ENCODE measurements at regions not wholly inside any gene's neighbourhood (a gene's known extent, or its start where the extent isn't known, plus 50 kb on each side); places are given as distances from the start of the nearest gene placed in this dataset.

- ATAC-seq = no peak
- TF ChIP-seq ZNF70 (CRISPR knock-in tag; IDR thresholded peaks at IDR 0.05) = no peak
- TF ChIP-seq TOX (CRISPR knock-in tag; IDR thresholded peaks at IDR 0.05; ENCODE audit: borderline replicate concordance) = no peak
- no peak for TF ChIP-seq CREB5 (CRISPR knock-in tag; IDR thresholded peaks at IDR 0.05; ENCODE audit: low read depth)
- no peak for TF ChIP-seq ISL1 (CRISPR knock-in tag; IDR thresholded peaks at IDR 0.05)
- no peak for TF ChIP-seq ZFP30 (CRISPR knock-in tag; IDR thresholded peaks at IDR 0.05)
- no peak for TF ChIP-seq ARNTL (CRISPR knock-in tag; IDR thresholded peaks at IDR 0.05; ENCODE audit: borderline replicate concordance, low read depth)
- no peak for TF ChIP-seq GLIS3 (CRISPR knock-in tag; IDR thresholded peaks at IDR 0.05)
- TF ChIP-seq SNAI2 (CRISPR knock-in tag; IDR thresholded peaks at IDR 0.05) = no peak
- TF ChIP-seq TSHZ2 (CRISPR knock-in tag; IDR thresholded peaks at IDR 0.05) = no peak
- TF ChIP-seq ZFP3 (CRISPR knock-in tag; IDR thresholded peaks at IDR 0.05) = no peak
- TF ChIP-seq ZNF8 (CRISPR knock-in tag; IDR thresholded peaks at IDR 0.05) = no peak
- no peak for TF ChIP-seq PPARA (CRISPR knock-in tag; IDR thresholded peaks at IDR 0.05; ENCODE audit: borderline replicate concordance)
- no peak for TF ChIP-seq RARB (CRISPR knock-in tag; IDR thresholded peaks at IDR 0.05)
- TF ChIP-seq ZC3H10 (CRISPR knock-in tag; IDR thresholded peaks at IDR 0.05) = no peak
- no peak for TF ChIP-seq CSRNP3 (CRISPR knock-in tag; IDR thresholded peaks at IDR 0.05)
- no peak for TF ChIP-seq BACH2 (CRISPR knock-in tag; IDR thresholded peaks at IDR 0.05; ENCODE audit: borderline replicate concordance)
- TF ChIP-seq TCF4 (CRISPR knock-in tag; IDR thresholded peaks at IDR 0.05; ENCODE audit: borderline replicate concordance) = no peak
- no peak for TF ChIP-seq ZNF565 (CRISPR knock-in tag; conservative IDR thresholded peaks at IDR 0.05; ENCODE audit: low read depth)
- TF ChIP-seq PATZ1 (CRISPR knock-in tag; IDR thresholded peaks at IDR 0.05; ENCODE audit: borderline replicate concordance) = no peak
- no peak for TF ChIP-seq OSR1 (CRISPR knock-in tag; IDR thresholded peaks at IDR 0.05)
Measured at GRCh38 chr18:76589316-76589715, 94.3 kb upstream of the ZNF516 start.

- TF ChIP-seq ZNF8 (CRISPR knock-in tag; IDR thresholded peaks at IDR 0.05) (no peak), GLIS3 (CRISPR knock-in tag; IDR thresholded peaks at IDR 0.05) (no peak), TCF4 (CRISPR knock-in tag; IDR thresholded peaks at IDR 0.05; ENCODE audit: borderline replicate concordance) (no peak), ZNF70 (CRISPR knock-in tag; IDR thresholded peaks at IDR 0.05) (no peak), CREB5 (CRISPR knock-in tag; IDR thresholded peaks at IDR 0.05; ENCODE audit: low read depth) (no peak), PPARA (CRISPR knock-in tag; IDR thresholded peaks at IDR 0.05; ENCODE audit: borderline replicate concordance) (no peak), RARB (CRISPR knock-in tag; IDR thresholded peaks at IDR 0.05) (no peak), ZC3H10 (CRISPR knock-in tag; IDR thresholded peaks at IDR 0.05) (no peak)
- no peak for ATAC-seq
Measured at GRCh38 chr18:76588601-76589226, 93.7 kb upstream of the ZNF516 start.

- no peak for ATAC-seq
- no peak for TF ChIP-seq TCF4 (CRISPR knock-in tag; IDR thresholded peaks at IDR 0.05; ENCODE audit: borderline replicate concordance)
- no peak for TF ChIP-seq PPARA (CRISPR knock-in tag; IDR thresholded peaks at IDR 0.05; ENCODE audit: borderline replicate concordance)
- no peak for TF ChIP-seq OSR1 (CRISPR knock-in tag; IDR thresholded peaks at IDR 0.05)
- TF ChIP-seq PATZ1 (CRISPR knock-in tag; IDR thresholded peaks at IDR 0.05; ENCODE audit: borderline replicate concordance) = no peak
- no peak for TF ChIP-seq ZFP3 (CRISPR knock-in tag; IDR thresholded peaks at IDR 0.05)
- no peak for TF ChIP-seq ZFP30 (CRISPR knock-in tag; IDR thresholded peaks at IDR 0.05)
- TF ChIP-seq SNAI2 (CRISPR knock-in tag; IDR thresholded peaks at IDR 0.05) = no peak
- TF ChIP-seq ARNTL (CRISPR knock-in tag; IDR thresholded peaks at IDR 0.05; ENCODE audit: borderline replicate concordance, low read depth) = no peak
- no peak for TF ChIP-seq CREB5 (CRISPR knock-in tag; IDR thresholded peaks at IDR 0.05; ENCODE audit: low read depth)
- no peak for TF ChIP-seq TSHZ2 (CRISPR knock-in tag; IDR thresholded peaks at IDR 0.05)
- TF ChIP-seq ZC3H10 (CRISPR knock-in tag; IDR thresholded peaks at IDR 0.05) = no peak
Measured at GRCh38 chr18:76587879-76588271, 92.8 kb upstream of the ZNF516 start.

Measured in SK-N-SH treated with all-trans-retinoic acid at 6 μM for 48 hours (cell line).